A549 (cell line): ENCODE measurements at regions not wholly inside any gene's neighbourhood (a gene's known extent, or its start where the extent isn't known, plus 50 kb on each side); places are given as distances from the start of the nearest gene placed in this dataset.

Experiments used
- small RNA-seq, 6 experiments: library from RNA; depleted of rRNA; stranded (forward); fragments of <200 nt; gene quantifications; one replicate each; pipeline ENCODE3, GENCODE V24; 2012

Small RNAs in the stretch of these regions (small RNA-seq; reads per million reads assigned to genes)
- 0.04 to 3.8 (median 1.0) reads per million in 6 experiments for gene RNA5SP29
